H1 (cell line): ENCODE measurements at regions not wholly inside any gene's neighbourhood (a gene's known extent, or its start where the extent isn't known, plus 50 kb on each side); places are given as distances from the start of the nearest gene placed in this dataset.

ENCODE experiments used
- SIX5 ChIP-seq: IDR thresholded peaks from 2 replicates; pipeline ENCODE4 v1.6.1; 2011; ENCODE audit warnings: mild to moderate bottlenecking, low read depth, low read length
- TF ChIP-seq, protein P1 (sequence below): IDR thresholded peaks from 2 replicates; pipeline ENCODE4 v1.6.1; 2011; ENCODE audit warnings: low read length, improper control_type of control experiment

DNA sequence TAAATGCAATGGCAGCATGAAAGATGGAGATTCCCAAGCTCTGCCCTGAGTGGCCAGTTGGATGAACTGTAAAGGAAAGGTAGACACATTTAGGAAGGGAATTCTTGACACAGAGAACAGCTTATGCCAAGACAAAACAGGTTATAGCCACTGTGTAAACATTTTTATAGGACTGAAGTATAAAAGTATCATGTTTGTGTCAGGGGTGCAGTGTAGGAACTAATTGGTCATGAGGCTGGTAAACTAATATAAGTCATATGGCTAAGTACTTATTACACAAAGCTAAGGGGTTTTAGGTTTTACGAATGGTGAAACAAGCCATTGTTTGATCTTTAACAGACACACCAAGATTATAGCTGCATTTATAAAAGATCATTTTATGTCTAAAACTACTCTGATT, 207.7 kb upstream of the SLC16A7 start (continued):
- TF ChIP-seq SIX5, result no peak
- TF ChIP-seq, protein P1, sequence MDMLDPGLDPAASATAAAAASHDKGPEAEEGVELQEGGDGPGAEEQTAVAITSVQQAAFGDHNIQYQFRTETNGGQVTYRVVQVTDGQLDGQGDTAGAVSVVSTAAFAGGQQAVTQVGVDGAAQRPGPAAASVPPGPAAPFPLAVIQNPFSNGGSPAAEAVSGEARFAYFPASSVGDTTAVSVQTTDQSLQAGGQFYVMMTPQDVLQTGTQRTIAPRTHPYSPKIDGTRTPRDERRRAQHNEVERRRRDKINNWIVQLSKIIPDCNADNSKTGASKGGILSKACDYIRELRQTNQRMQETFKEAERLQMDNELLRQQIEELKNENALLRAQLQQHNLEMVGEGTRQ, result no peak
- TF ChIP-seq, all 59 proteins: peak for 0
